ENCODE measurements at regions not wholly inside any gene's neighbourhood (a gene's known extent, or its start where the extent isn't known, plus 50 kb on each side); places are given as distances from the start of the nearest gene placed in this dataset.
"Not testable (repeated sequence)": the region's sequence is repeated elsewhere in the genome, so short reads cannot be mapped to it uniquely, and the experiment has no call there.

DNA sequence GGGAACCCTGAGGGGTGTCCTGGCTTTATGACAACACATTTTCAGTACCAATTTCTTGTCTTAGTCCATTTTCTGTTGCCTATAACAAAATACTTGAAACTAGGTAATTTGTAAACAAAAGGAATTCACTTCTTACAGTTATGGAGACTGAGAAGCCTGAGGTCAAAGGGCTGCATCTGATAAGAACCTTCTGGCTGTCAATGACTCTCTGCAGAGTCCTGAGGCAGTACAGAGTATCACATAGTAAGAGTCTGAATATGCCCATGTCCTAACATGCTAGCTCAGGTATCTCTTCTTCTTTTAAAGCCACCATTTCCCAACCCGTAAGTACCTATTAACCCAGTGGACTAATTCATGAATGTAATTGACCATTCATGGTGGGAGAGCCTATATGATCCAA is 1458.6 kb upstream of the EYS start:
- DNase-seq = no peak
- Mint-ChIP-seq H3K36me3 (ENCODE audit: low read depth) (no peaks in the 10 kb centered on the region), H3K4me1 (no peaks in the 10 kb centered on the region), H3K4me3 (no peak overlapping the region), H3K9me3 (peaks cover 13% of the 10 kb centered on the region), H3K27ac (no peak overlapping the region), H3K27me3 (no peaks in the 10 kb centered on the region)
- CTCF ChIA-PET = no interaction called here
- POLR2A ChIA-PET = no interaction called here

DNA sequence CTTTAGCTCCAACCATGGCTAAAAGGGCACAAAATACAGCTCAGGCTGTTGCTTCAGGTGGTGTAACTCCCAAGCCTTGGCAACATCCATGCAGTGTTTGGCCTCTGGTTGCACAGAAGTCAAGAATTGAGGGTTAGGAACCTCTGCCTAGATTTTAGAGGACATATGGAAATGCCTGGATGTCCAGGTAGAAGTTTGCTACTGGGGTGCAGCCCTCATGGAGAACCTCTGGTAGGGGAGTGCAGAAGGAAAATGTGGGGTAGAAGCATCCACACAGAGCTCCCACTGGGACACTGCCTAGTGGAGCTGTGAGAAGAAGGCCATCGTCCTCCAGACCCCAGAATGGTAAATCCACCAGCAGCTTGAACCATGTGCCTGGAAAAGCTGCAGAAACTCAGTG is 1453.8 kb upstream of the EYS start:
- DNase-seq = no peak
- ChIA-PET POLR2A (no interaction called here), CTCF (no interaction called here)
- Mint-ChIP-seq H3K4me1 (no peaks in the 10 kb centered on the region), H3K36me3 (ENCODE audit: low read depth) (no peaks in the 10 kb centered on the region), H3K27ac (no peak overlapping the region), H3K9me3 (peaks cover 15% of the 10 kb centered on the region), H3K27me3 (no peaks in the 10 kb centered on the region), H3K4me3 (no peak overlapping the region)

DNA sequence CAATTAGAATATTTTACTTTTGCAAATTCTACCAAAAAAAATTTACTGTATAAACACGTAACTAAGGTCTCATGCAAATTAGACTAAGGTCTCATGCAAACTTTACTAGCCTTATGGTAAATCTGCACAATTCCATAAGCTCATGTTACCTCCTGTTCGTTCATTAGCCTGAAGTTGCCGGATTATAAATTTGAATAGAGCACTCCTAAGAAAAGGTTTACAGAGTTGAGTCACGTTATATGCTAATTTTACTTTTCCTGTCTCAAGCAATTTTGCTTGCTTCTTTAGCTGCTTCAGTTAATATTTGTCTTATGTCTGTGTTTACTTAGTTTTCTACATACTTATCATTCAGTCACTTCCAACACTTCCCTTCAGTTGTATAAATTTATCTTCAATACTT is 1434.0 kb upstream of the EYS start:
- CTCF ChIA-PET = no interaction called here
- Mint-ChIP-seq H3K36me3 (ENCODE audit: low read depth) (no peaks in the 10 kb centered on the region), H3K9me3 (no peaks in the 10 kb centered on the region), H3K4me3 (no peak overlapping the region), H3K27ac (no peak overlapping the region), H3K4me1 (no peaks in the 10 kb centered on the region), H3K27me3 (no peaks in the 10 kb centered on the region)
- POLR2A ChIA-PET = no interaction called here
- no peak for DNase-seq

DNA sequence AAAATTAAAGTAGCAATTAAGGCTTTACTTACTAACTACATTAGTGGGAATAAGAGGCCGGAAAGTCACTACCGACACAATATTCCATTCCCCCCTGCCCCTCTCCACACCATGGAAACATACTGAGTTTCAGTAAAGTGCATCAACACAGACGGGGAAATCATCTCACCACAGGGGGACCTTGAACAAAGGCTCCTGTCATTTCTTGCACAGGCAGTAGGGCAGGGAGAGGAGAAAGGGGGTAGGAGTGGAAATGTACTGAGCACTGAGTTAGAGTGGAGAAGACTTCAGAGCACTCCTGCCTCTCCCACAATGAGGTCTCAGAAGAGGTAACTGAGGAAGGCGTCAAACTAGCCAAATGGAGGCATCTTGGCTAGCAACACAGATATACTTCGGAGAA is 1426.9 kb upstream of the EYS start:
- no peak for DNase-seq
- no peaks in the 10 kb centered on the region for H3K27me3 Mint-ChIP-seq
- no peaks in the 10 kb centered on the region for H3K4me1 Mint-ChIP-seq
- ChIA-PET POLR2A (no interaction called here), CTCF (no interaction called here)
- H3K9me3 Mint-ChIP-seq = peaks cover 9% of the 10 kb centered on the region
- H3K36me3 Mint-ChIP-seq (ENCODE audit: low read depth) = no peaks in the 10 kb centered on the region
- no peak overlapping the region for H3K4me3 Mint-ChIP-seq
- no peak overlapping the region for H3K27ac Mint-ChIP-seq

DNA sequence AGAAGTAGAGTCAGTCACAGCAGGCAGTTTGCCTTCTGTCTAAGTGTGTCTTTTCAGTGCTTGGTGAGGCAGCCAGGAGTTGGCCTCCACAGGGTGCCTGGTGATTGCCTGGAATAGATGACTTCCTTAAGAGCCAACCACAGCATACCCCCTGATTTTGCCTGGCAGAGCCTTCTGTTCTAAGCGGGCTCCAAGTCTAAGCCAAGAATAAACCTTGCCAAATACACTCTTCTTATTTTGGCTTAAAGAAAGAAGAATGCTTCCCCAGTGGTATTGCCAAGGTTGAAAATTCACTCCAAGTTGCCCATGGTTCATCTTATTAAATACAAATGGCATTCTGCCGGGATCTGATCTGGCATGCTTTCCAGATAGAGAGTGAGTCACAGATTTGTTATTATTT is 1424.8 kb upstream of the EYS start:
- peaks cover 9% of the 10 kb centered on the region for H3K9me3 Mint-ChIP-seq
- CTCF ChIA-PET = no interaction called here
- H3K27ac Mint-ChIP-seq = no peak overlapping the region
- H3K4me1 Mint-ChIP-seq = no peaks in the 10 kb centered on the region
- POLR2A ChIA-PET = no interaction called here
- no peak overlapping the region for H3K4me3 Mint-ChIP-seq
- no peaks in the 10 kb centered on the region for H3K36me3 Mint-ChIP-seq (ENCODE audit: low read depth)
- H3K27me3 Mint-ChIP-seq = no peaks in the 10 kb centered on the region
- no peak for DNase-seq

DNA sequence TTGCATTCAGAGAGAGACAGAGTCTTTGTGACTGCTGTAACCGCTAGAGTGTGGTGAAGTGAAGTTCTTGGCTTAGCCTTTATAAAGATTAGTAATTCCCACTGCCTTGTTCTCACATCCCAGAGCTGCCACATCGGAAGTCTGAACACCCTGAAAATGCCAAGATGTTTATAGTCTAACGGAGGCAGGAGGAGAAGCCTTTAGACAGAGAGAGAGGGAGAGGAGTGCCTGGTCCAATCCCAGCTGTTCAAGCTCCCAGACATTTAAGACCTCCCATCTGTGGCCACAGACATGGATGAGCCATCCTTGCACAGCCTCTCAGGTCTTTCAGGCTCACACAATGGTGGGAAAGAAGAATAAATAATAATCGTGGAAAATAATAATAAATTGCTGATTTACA is 1422.8 kb upstream of the EYS start:
- Mint-ChIP-seq H3K27me3 (no peaks in the 10 kb centered on the region), H3K4me1 (no peaks in the 10 kb centered on the region), H3K4me3 (no peak overlapping the region), H3K27ac (no peak overlapping the region), H3K36me3 (ENCODE audit: low read depth) (no peaks in the 10 kb centered on the region), H3K9me3 (peaks cover 9% of the 10 kb centered on the region)
- DNase-seq = no peak
- ChIA-PET CTCF (no interaction called here), POLR2A (no interaction called here)

DNA sequence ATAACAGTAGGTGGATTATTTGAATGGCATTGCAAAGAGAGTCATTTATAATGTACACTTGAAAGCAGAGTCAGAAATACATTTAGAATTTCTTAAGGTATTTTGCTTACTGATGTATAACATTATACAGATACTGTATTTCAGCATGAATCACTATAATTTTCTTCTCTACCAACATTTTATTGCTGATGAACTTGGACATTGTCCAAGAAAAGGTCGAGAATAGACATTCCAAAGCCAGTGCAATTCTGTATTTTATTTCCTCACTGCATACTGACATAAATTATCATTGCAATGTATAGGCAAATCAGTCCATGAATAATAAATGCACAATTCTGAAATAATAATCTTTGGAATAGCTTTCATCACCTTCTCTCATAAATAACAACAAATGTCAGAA is 1420.0 kb upstream of the EYS start:
- ChIA-PET POLR2A (no interaction called here), CTCF (no interaction called here)
- DNase-seq = no peak
- Mint-ChIP-seq H3K4me1 (no peaks in the 10 kb centered on the region), H3K36me3 (ENCODE audit: low read depth) (no peaks in the 10 kb centered on the region), H3K9me3 (no peaks in the 10 kb centered on the region), H3K4me3 (no peak overlapping the region), H3K27ac (no peak overlapping the region), H3K27me3 (no peaks in the 10 kb centered on the region)

DNA sequence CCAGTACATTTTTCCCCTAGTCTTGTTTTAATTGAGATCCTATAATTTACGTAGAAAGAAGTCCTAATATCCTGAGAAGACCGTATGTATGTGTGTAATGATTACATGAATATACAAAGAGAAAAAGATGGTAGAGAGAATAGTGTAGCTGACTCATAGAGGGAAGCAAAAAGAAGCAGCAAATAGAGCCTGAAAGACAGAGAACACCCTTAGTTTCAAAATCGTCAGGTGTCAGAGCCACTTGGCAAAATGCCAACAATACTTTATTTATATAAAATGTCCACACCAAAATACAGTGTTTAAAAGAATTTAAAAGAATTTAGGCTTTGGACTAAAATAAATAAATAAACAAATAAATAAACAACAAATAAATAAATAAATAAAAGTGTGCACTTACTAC is 1414.1 kb upstream of the EYS start:
- DNase-seq = no peak
- Mint-ChIP-seq H3K36me3 (ENCODE audit: low read depth) (no peaks in the 10 kb centered on the region), H3K4me3 (no peak overlapping the region), H3K9me3 (peaks cover 2% of the 10 kb centered on the region), H3K27ac (no peak overlapping the region), H3K27me3 (no peaks in the 10 kb centered on the region), H3K4me1 (no peaks in the 10 kb centered on the region)
- ChIA-PET POLR2A (no interaction called here), CTCF (no interaction called here)

DNA sequence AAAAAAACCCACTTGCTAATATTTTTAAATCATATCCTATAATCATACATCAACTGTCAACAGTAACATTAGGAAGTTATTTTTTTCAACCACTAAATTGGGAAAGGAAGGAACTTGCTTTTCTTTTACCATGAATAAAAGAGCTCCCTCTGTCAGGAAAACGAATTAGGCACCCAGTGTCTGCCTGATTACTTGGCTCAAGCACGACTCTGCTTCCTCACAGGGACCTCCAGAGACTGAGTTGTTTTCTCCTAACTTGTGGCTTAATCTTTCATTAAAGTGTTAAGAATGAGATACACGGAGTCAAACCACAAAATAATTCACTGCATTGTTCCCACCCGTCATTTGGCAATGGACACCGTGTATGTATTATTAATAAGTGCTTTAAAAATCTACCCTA is 1405.1 kb upstream of the EYS start:
- POLR2A ChIA-PET = no interaction called here
- CTCF ChIA-PET = no interaction called here
- Mint-ChIP-seq H3K27me3 (no peaks in the 10 kb centered on the region), H3K4me1 (no peaks in the 10 kb centered on the region), H3K9me3 (no peaks in the 10 kb centered on the region), H3K4me3 (no peak overlapping the region), H3K36me3 (ENCODE audit: low read depth) (no peaks in the 10 kb centered on the region), H3K27ac (no peak overlapping the region)
- DNase-seq = no peak

DNA sequence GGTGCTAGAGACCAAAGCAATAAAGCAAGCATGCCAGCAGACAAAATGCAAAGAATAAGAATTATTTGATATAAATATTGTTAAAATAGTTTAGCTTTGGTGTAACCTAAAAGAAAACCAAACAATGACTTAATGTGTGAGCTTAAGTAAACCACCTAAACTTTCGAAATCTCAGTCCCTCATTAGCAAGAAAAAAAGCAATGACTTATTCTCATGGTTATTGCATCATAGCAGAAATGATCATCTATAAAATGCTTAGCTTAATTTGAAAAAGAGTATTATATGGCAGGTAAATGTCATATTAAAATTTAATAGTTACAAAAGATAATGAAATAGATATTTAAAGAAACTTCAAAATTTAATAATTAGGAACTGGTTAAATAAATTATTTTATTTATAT is 1395.7 kb upstream of the EYS start:
- H3K4me3 Mint-ChIP-seq = no peak overlapping the region
- no peaks in the 10 kb centered on the region for H3K4me1 Mint-ChIP-seq
- H3K27me3 Mint-ChIP-seq = no peaks in the 10 kb centered on the region
- ChIA-PET CTCF (no interaction called here), POLR2A (no interaction called here)
- no peak overlapping the region for H3K27ac Mint-ChIP-seq
- no peak for DNase-seq
- H3K9me3 Mint-ChIP-seq = peaks cover 6% of the 10 kb centered on the region
- H3K36me3 Mint-ChIP-seq (ENCODE audit: low read depth) = no peaks in the 10 kb centered on the region

DNA sequence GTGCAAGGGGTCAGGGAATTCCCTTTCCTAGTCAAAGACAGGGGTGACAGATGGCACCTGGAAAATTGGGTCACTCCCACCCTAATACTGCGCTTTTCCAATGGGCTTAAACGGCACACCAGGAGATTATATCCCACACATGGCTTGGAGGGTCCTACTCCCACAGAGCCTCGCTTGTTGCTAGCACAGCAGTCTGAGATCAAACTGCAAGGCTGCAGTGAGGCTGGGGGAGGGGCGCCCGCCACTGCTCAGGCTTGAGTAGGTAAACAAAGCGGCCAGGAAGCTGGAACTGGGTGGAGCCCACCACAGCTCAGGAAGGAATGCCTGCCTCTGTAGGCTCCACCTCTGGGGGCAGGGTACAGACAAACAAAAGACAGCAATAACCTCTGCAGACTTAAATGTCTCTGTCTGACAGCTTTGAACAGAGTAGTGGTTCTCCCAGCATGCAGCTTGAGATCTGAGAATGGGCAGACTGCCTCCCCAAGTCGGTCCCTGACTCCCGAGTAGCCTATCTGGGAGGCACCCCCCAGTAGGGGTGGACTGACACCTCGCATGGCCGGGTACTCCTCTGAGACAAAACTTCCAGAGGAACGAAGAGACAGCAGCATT is 1388.7 kb upstream of the EYS start:
- H3K4me1 Mint-ChIP-seq = not testable (repeated sequence)

DNA sequence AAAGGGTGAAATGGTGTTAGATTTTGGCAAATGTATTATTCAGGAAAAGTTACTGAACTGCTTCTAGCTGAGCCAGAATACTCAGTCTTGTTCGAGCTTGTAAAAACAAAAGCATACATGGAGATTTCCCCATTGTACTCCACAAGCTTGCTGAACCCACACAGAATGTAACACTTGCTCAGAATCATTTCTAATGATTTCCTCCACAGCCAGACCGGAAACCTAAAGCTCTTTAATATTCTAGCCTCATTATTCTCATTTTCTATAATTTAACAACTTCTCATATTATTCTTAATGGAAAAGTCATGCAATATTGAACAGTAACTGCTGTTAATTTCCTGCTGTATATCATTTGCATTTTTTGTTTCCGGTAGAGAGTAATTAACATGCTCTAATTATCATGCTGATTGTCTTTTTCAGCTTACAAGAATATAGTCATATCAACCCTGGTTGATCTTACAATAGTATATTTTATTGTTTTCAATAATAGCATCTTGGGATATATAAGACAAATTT is 1387.5 kb upstream of the EYS start:
- no peaks in the 10 kb centered on the region for H3K36me3 Mint-ChIP-seq (ENCODE audit: low read depth)
- H3K27me3 Mint-ChIP-seq = no peaks in the 10 kb centered on the region
- no peak overlapping the region for H3K4me3 Mint-ChIP-seq
- peaks cover 10% of the 10 kb centered on the region for H3K9me3 Mint-ChIP-seq
- no peaks in the 10 kb centered on the region for H3K4me1 Mint-ChIP-seq
- ChIA-PET CTCF (no interaction called here), POLR2A (no interaction called here)
- no peak for DNase-seq
- H3K27ac Mint-ChIP-seq = no peak overlapping the region

More for the DNA sequence above, 1388.7 kb upstream of the EYS start:
- POLR2A ChIA-PET; CTCF ChIA-PET; DNase-seq; H3K4me3 Mint-ChIP-seq; H3K36me3 Mint-ChIP-seq (ENCODE audit: low read depth); H3K9me3 Mint-ChIP-seq; H3K27me3 Mint-ChIP-seq; H3K27ac Mint-ChIP-seq: not testable (repeated sequence)

DNA sequence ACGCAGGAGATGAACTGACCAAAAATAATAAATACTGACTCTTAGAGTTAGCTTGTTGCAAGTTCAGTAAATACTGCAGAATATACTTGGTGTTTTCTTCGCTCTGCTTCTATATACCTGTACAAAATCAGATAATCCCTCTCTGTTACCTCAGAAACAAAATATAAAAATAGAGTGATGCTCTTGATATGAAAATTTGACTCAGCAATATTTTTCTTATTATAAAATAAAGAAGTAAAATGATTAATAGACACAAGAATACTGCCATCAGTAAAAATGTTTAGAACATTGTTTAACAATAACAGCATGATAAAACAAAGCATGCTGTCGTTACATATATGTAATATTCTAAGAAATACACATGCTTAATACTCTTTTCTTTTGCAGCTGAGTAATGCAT is 1366.9 kb upstream of the EYS start:
- Mint-ChIP-seq H3K4me1 (no peaks in the 10 kb centered on the region), H3K9me3 (no peaks in the 10 kb centered on the region), H3K27me3 (no peaks in the 10 kb centered on the region), H3K27ac (no peak overlapping the region), H3K36me3 (ENCODE audit: low read depth) (no peaks in the 10 kb centered on the region), H3K4me3 (no peak overlapping the region)
- CTCF ChIA-PET = no interaction called here
- DNase-seq = no peak
- POLR2A ChIA-PET = no interaction called here

DNA sequence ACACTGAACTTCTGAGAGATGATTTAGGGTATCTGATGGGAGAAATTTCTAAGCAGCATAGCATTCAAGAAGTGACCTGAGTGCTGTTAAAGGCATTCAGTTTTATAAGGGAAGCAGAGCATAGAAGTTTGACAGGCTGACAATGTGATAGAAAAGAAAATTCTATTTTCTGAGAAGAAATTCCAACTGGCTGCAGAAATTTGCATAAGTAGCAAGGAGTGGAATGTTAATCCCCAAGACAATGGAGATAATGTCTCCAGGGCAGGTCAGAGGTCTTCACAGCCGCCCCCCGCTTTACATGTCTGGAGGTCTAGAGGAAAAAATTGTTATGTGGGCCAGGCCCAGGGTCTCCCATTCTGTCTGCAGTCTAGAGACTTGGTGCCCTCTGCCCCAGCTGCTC is 1361.8 kb upstream of the EYS start:
- H3K9me3 Mint-ChIP-seq = peaks cover 6% of the 10 kb centered on the region
- no peak overlapping the region for H3K4me3 Mint-ChIP-seq
- H3K4me1 Mint-ChIP-seq = no peaks in the 10 kb centered on the region
- DNase-seq = no peak
- H3K27me3 Mint-ChIP-seq = no peaks in the 10 kb centered on the region
- H3K36me3 Mint-ChIP-seq (ENCODE audit: low read depth) = no peaks in the 10 kb centered on the region
- ChIA-PET CTCF (no interaction called here), POLR2A (no interaction called here)
- H3K27ac Mint-ChIP-seq = no peak overlapping the region

DNA sequence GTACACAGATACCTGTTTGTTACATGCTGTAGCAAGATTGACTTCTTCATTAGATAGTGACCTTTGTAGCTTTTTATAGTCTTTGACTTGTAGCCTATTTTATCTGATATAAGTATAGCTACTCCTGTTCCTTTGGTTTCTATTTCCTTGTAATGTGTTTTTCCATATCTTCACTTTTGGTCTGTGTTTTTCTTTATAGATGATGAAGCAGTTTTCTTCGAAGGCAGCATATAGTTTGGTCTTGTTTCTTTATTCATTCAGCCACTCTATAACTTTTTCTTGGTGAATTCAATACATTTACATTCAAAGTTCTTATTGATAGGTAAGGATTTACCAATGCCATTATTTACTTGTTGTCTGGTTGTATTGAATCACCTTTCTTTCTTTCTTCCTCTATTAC is 1357.3 kb upstream of the EYS start:
- Mint-ChIP-seq H3K27me3 (no peaks in the 10 kb centered on the region), H3K4me1 (no peaks in the 10 kb centered on the region), H3K36me3 (ENCODE audit: low read depth) (no peaks in the 10 kb centered on the region), H3K27ac (no peak overlapping the region), H3K9me3 (peaks cover 11% of the 10 kb centered on the region), H3K4me3 (no peak overlapping the region)
- ChIA-PET POLR2A (no interaction called here), CTCF (no interaction called here)
- no peak for DNase-seq
